Activated CD8-positive, alpha-beta T cell treated with anti-CD3 and anti-CD28 coated beads for 36 hours (primary cell): ENCODE measurements at regions not wholly inside any gene's neighbourhood (a gene's known extent, or its start where the extent isn't known, plus 50 kb on each side); places are given as distances from the start of the nearest gene placed in this dataset.

Source experiments
- ATAC-seq: fragments of 200-7000 bp; cut with Tn5 transposase; one replicate; pipeline ENCODE4 v1.10.0; 2021; ENCODE audit warnings: mild to moderate bottlenecking, moderate library complexity
- CTCF ChIA-PET: fragments of 350-600 bp; sonication (Branson Sonifier 250); formaldehyde crosslinking; loops from one replicate; lab custom pipeline; 2021; ENCODE audit warnings: antibody characterized with exemption; lab: Charles Lee
- POLR2A ChIA-PET: fragments of 350-600 bp; sonication (Branson Sonifier 250); formaldehyde crosslinking; loops from one replicate; lab custom pipeline; 2021; ENCODE audit warnings: antibody characterized with exemption; lab: Charles Lee
- DNase-seq: peaks from one replicate; pipeline ENCODE4 v3.0.0-alpha.2; 2020
- H3K27ac Mint-ChIP-seq: one replicate; pipeline ENCODE4 v1.8.0; 2021; ENCODE audit warnings: mild to moderate bottlenecking, mixed read lengths
- H3K27me3 Mint-ChIP-seq: one replicate; pipeline ENCODE4 v1.8.0; 2021; ENCODE audit warnings: mixed read lengths
- H3K36me3 Mint-ChIP-seq: one replicate; pipeline ENCODE4 v1.8.0; 2021; ENCODE audit warnings: low read depth, mixed read lengths
- H3K4me1 Mint-ChIP-seq: one replicate; pipeline ENCODE4 v1.8.0; 2021; ENCODE audit warnings: low read depth, mixed read lengths
- H3K4me3 Mint-ChIP-seq: one replicate; pipeline ENCODE4 v1.8.0; 2021; ENCODE audit warnings: mild to moderate bottlenecking, moderate library complexity, mixed read lengths
- H3K9me3 Mint-ChIP-seq: one replicate; pipeline ENCODE4 v1.8.0; 2021; ENCODE audit warnings: mixed read lengths
- CTCF ChIP-seq: fragments of 200-600 bp; IDR thresholded peaks from one replicate; pipeline ENCODE4 v1.8.0; 2022; ENCODE audit warnings: antibody characterized with exemption, mild to moderate bottlenecking
- intact Hi-C: fragments of 100-400 bp; cut with micrococcal nuclease; formaldehyde crosslinking; loops from one replicate; pipeline ENCODE4 v1.10.0; 2022

GRCh38 chr18:56294484-56295183 lies 343.8 kb downstream of the TXNL1 start:
- no peak for ATAC-seq
- intact Hi-C loops = no loop called here
- H3K4me1 Mint-ChIP-seq = peaks cover 3% of the 10 kb centered on the region
- no peak for DNase-seq
- H3K27me3 Mint-ChIP-seq = no peaks in the 10 kb centered on the region
- H3K4me3 Mint-ChIP-seq = no peak overlapping the region
- ChIA-PET CTCF (no interaction called here), POLR2A (no interaction called here)
- no peak for TF ChIP-seq CTCF
- H3K27ac Mint-ChIP-seq = no peak overlapping the region
- no peaks in the 10 kb centered on the region for H3K9me3 Mint-ChIP-seq
- H3K36me3 Mint-ChIP-seq = no peaks in the 10 kb centered on the region

GRCh38 chr18:56291294-56291693 lies 347.1 kb downstream of the TXNL1 start:
- intact Hi-C loops = no loop called here
- Mint-ChIP-seq H3K27ac (no peak overlapping the region), H3K4me3 (no peak overlapping the region), H3K4me1 (peaks cover 3% of the 10 kb centered on the region), H3K27me3 (no peaks in the 10 kb centered on the region), H3K9me3 (no peaks in the 10 kb centered on the region), H3K36me3 (no peaks in the 10 kb centered on the region)
- ATAC-seq (no peak), DNase-seq (no peak)
- no peak for TF ChIP-seq CTCF
- ChIA-PET CTCF (no interaction called here), POLR2A (no interaction called here)

GRCh38 chr18:56289381-56289780 lies 349.0 kb downstream of the TXNL1 start:
- no peak for TF ChIP-seq CTCF
- no peaks in the 10 kb centered on the region for H3K27me3 Mint-ChIP-seq
- no peaks in the 10 kb centered on the region for H3K36me3 Mint-ChIP-seq
- H3K4me3 Mint-ChIP-seq = no peak overlapping the region
- no peak overlapping the region for H3K27ac Mint-ChIP-seq
- H3K9me3 Mint-ChIP-seq = no peaks in the 10 kb centered on the region
- POLR2A ChIA-PET = no interaction called here
- DNase-seq (no peak), ATAC-seq (no peak)
- intact Hi-C loops = no loop called here
- H3K4me1 Mint-ChIP-seq = no peaks in the 10 kb centered on the region
- CTCF ChIA-PET = no interaction called here

GRCh38 chr18:56286775-56287325 lies 351.5 kb downstream of the TXNL1 start:
- DNase-seq (no peak), ATAC-seq (no peak)
- Mint-ChIP-seq H3K4me1 (no peaks in the 10 kb centered on the region), H3K27ac (no peak overlapping the region), H3K9me3 (no peaks in the 10 kb centered on the region), H3K36me3 (no peaks in the 10 kb centered on the region), H3K4me3 (no peak overlapping the region), H3K27me3 (no peaks in the 10 kb centered on the region)
- no peak for TF ChIP-seq CTCF
- ChIA-PET CTCF (no interaction called here), POLR2A (no interaction called here)
- intact Hi-C loops = no loop called here

- no peaks in the 10 kb centered on the region for H3K4me1 Mint-ChIP-seq
- CTCF ChIA-PET = no interaction called here
- no peaks in the 10 kb centered on the region for H3K9me3 Mint-ChIP-seq
- no peaks in the 10 kb centered on the region for H3K36me3 Mint-ChIP-seq
- no peaks in the 10 kb centered on the region for H3K27me3 Mint-ChIP-seq
- TF ChIP-seq CTCF = no peak
- ATAC-seq = no peak
- H3K4me3 Mint-ChIP-seq = no peak overlapping the region
- POLR2A ChIA-PET = no interaction called here
- intact Hi-C loops = no loop called here
- no peak overlapping the region for H3K27ac Mint-ChIP-seq
- DNase-seq = no peak
Measured at GRCh38 chr18:56285387-56286065, 352.9 kb downstream of the TXNL1 start.
